ENCODE measurements at regions not wholly inside any gene's neighbourhood (a gene's known extent, or its start where the extent isn't known, plus 50 kb on each side); places are given as distances from the start of the nearest gene placed in this dataset.

DNA sequence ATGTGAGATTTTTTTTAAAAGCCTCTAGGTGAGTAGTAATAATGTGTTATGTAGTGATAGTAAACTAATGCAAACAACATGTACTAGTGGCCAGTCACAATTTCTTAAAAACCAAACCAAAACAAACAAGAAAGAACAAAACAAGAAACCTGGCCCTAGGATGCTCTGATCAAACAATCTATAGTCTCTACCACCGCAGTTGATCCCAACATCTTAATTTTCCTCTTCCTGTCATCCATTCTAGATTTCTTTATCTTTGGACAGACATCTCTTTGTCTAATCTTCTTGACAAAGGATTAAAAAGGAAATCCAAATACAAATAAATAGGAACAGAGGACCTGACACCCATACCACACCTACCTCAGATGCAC lies 188.2 kb upstream of the ADAMTS5 start:
- no peak overlapping the region for H3K4me3 ChIP-seq (ENCODE audit: low read depth, low read length)
- DNase-seq (ENCODE audit: low read depth) = no peak
- TF ChIP-seq, protein P1, sequence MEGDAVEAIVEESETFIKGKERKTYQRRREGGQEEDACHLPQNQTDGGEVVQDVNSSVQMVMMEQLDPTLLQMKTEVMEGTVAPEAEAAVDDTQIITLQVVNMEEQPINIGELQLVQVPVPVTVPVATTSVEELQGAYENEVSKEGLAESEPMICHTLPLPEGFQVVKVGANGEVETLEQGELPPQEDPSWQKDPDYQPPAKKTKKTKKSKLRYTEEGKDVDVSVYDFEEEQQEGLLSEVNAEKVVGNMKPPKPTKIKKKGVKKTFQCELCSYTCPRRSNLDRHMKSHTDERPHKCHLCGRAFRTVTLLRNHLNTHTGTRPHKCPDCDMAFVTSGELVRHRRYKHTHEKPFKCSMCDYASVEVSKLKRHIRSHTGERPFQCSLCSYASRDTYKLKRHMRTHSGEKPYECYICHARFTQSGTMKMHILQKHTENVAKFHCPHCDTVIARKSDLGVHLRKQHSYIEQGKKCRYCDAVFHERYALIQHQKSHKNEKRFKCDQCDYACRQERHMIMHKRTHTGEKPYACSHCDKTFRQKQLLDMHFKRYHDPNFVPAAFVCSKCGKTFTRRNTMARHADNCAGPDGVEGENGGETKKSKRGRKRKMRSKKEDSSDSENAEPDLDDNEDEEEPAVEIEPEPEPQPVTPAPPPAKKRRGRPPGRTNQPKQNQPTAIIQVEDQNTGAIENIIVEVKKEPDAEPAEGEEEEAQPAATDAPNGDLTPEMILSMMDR (IDR thresholded peaks at IDR 0.05; ENCODE audit: low read depth, low read length, missing control alignments) = no peak
- in situ Hi-C loops (cut with HindIII; ENCODE audit: low sequenced_read_pairs) = no loop called here

DNA sequence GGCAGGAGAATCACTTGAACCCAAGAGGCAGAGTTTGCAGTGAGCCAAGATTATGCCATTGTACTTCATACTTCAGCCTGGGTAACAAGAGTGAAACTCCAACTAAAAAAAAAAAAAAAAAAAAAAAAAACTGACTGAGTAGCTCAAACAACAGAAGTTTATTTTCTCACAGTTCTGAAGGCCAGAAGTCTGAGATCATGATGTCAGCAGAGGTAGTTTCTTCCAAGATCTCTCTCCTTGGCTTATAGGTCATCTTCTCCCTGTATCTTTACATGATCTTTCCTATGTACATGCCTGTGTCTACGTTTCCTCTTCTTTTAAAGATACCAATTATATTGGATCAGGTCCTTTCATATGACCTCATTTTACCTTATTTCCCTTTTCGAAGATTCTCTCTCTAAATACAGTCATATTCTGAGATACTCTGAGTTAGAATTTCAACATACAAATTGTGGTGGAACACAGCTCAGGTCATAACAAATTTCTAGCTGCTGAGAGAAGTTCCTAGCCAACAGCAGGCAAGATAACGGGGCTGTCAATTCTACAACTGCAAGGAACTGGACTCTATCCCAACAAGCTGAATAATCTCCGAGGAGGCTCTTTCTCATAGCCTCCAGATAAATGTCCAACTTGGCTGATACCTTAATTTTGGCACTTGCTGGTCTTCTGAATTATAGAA lies 187.7 kb upstream of the ADAMTS5 start:
- DNase-seq (ENCODE audit: low read depth) = no peak

DNA sequence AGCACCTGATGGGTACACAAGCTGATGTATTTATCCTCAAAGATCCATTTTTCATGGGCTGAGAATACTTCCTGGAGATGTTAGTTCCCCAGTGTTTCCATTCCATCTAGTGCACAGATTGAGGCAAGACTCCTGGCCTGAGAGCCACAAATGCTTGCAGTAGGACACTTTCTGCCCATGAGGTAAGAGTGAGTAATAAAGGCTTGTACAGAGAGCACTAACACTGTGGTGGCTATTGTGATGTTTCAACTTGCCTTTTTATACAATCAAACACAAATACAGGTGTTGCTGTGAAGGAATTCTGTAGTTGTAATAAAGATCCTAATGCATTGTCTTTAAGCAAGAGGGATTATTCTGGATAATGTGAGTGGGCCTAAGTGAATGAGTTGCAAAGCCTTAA lies 186.1 kb upstream of the ADAMTS5 start:
- in situ Hi-C loops (cut with HindIII; ENCODE audit: low sequenced_read_pairs) = no loop called here
- DNase-seq (ENCODE audit: low read depth) = no peak
- H3K4me3 ChIP-seq (ENCODE audit: low read depth, low read length) = no peak overlapping the region
- TF ChIP-seq, protein P1 (IDR thresholded peaks at IDR 0.05; ENCODE audit: low read depth, low read length, missing control alignments) = no peak

More for the DNA sequence above, 187.7 kb upstream of the ADAMTS5 start:
- in situ Hi-C loops (cut with HindIII; ENCODE audit: low sequenced_read_pairs) = no loop called here
- H3K4me3 ChIP-seq (ENCODE audit: low read depth, low read length) = no peak overlapping the region
- TF ChIP-seq, protein P1 (IDR thresholded peaks at IDR 0.05; ENCODE audit: low read depth, low read length, missing control alignments) = no peak

DNA sequence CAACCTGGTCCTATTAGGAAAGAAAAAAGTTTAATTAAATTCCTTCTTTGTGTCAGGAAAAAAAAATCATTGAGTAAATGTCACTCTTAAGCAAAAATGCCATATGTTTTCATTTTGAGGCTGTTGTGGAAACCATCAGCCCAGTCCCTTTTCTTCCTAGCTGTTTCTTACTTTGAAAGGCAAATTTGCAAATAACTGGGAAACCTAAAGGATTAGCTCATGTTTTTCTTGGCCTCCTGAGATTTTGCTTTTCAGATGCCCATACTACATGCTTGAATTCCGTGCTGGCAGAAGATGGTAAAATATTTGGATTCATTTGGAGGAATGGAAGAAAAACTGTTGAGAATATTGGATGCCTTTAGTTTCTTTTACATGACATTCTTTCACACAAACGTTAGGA lies 182.1 kb upstream of the ADAMTS5 start:
- TF ChIP-seq, protein P1 (IDR thresholded peaks at IDR 0.05; ENCODE audit: low read depth, low read length, missing control alignments) = no peak
- no peak overlapping the region for H3K4me3 ChIP-seq (ENCODE audit: low read depth, low read length)
- in situ Hi-C loops (cut with HindIII; ENCODE audit: low sequenced_read_pairs) = no loop called here
- DNase-seq (ENCODE audit: low read depth) = peak; percentile 15

DNA sequence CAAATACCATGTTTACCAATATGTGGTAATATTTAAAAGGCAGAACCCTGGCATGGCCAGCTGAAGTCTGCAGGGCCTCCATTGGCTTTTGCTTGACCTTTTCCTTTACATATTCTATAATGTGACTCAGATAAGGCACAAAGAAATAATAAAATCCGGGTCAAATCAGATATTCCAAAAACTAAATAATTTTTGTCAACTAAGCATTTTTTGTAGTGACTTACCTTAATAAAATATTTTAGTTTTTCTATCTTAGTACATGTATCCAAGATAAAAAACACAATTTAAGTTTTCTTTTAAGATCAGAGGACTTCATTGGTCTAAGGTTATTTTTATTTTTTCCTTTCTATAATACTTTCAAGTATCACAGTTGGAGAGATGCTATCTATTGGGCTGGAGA lies 179.4 kb upstream of the ADAMTS5 start:
- in situ Hi-C loops (cut with HindIII; ENCODE audit: low sequenced_read_pairs) = no loop called here
- no peak for DNase-seq (ENCODE audit: low read depth)
- H3K4me3 ChIP-seq (ENCODE audit: low read depth, low read length) = no peak overlapping the region
- TF ChIP-seq, protein P1 (IDR thresholded peaks at IDR 0.05; ENCODE audit: low read depth, low read length, missing control alignments) = no peak

DNA sequence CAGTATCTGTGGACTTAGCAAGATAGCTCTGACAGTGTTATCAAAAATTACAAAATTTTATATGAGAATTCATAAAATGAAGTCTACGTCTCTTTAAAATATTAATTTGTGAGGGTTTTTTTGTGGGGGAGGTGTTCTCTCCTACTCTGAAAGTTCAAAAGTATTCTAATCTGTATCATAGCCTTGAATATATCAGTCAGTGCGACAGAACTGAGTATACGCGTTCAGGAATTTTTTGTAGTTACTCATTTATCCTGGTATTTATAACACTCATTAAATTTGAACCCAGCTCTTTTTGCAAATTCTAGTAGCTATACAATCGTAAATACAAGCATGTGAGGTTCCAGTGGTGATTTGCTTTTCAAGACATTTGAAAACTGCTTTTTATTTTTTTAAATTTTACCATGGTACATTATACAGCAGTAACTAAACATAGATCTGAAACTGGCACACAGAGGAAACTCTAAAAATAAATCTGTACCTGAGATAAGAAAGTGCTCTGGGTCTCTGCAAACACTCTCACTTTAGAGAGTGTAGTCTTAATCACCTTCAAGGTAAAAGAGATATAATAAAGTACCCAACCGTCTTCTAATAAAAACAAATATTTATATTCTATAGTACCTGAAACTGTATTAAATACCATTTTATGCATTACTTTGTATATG lies 178.4 kb upstream of the ADAMTS5 start:
- in situ Hi-C loops (cut with HindIII; ENCODE audit: low sequenced_read_pairs) = no loop called here
- TF ChIP-seq, protein P1 (IDR thresholded peaks at IDR 0.05; ENCODE audit: low read depth, low read length, missing control alignments) = no peak
- no peak overlapping the region for H3K4me3 ChIP-seq (ENCODE audit: low read depth, low read length)
- no peak for DNase-seq (ENCODE audit: low read depth)

Data from astrocyte of the cerebellum (primary cell).